RWPE2 (cell line): ENCODE measurements at regions not wholly inside any gene's neighbourhood (a gene's known extent, or its start where the extent isn't known, plus 50 kb on each side); places are given as distances from the start of the nearest gene placed in this dataset.

ENCODE experiments used
- ATAC-seq: fragments of 200-7000 bp; cut with Tn5 transposase; 3 replicates; pipeline ENCODE4 v1.9.1; 2021; ENCODE audit warnings: low read depth
- DNase-seq: peaks from one replicate; pipeline ENCODE4 v3.0.0-alpha.2; 2020; ENCODE audit warnings: low spot score
- H3K27ac ChIP-seq: fragments of 450-650 bp; 2 replicates; pipeline ENCODE4 v1.5.1; 2017; ENCODE audit warnings: mild to moderate bottlenecking; ENCODE audit not compliant: poor library complexity, severe bottlenecking
- H3K27me3 ChIP-seq: fragments of 250-450 bp; sonication (Bioruptor Pico); 2 replicates; pipeline ENCODE4 v1.5.1; 2021; ENCODE audit warnings: mild to moderate bottlenecking, moderate library complexity; ENCODE audit not compliant: insufficient read depth, poor library complexity, severe bottlenecking
- H3K36me3 ChIP-seq: fragments of 250-450 bp; sonication (Bioruptor Pico); 2 replicates; pipeline ENCODE4 v1.5.1; 2020; ENCODE audit warnings: low read depth, mild to moderate bottlenecking, moderate library complexity
- H3K4me1 ChIP-seq: fragments of 250-450 bp; sonication (Bioruptor Pico); 2 replicates; pipeline ENCODE4 v1.5.1; 2021; ENCODE audit warnings: mild to moderate bottlenecking, moderate library complexity; ENCODE audit not compliant: insufficient read depth, poor library complexity, severe bottlenecking
- H3K4me3 ChIP-seq: fragments of 250-450 bp; sonication (Bioruptor Pico); 2 replicates; pipeline ENCODE4 v1.5.1; 2021; ENCODE audit warnings: mild to moderate bottlenecking, moderate library complexity; ENCODE audit not compliant: severe bottlenecking
- H3K9me3 ChIP-seq: fragments of 250-450 bp; sonication (Bioruptor Pico); 2 replicates; pipeline ENCODE4 v1.5.1; 2021; ENCODE audit warnings: mild to moderate bottlenecking, moderate library complexity; ENCODE audit not compliant: severe bottlenecking
- TF ChIP-seq, protein P1 (sequence below): fragments of 450-650 bp; IDR thresholded peaks from one replicate; pipeline ENCODE4 v1.5.1; 2017; ENCODE audit warnings: mild to moderate bottlenecking, moderate library complexity; ENCODE audit not compliant: poor library complexity, severe bottlenecking

- Histone ChIP-seq H3K9me3 (no peaks in the 10 kb centered on the region), H3K4me1 (no peaks in the 10 kb centered on the region), H3K27me3 (no peaks in the 10 kb centered on the region), H3K4me3 (no peak overlapping the region), H3K36me3 (no peaks in the 10 kb centered on the region), H3K27ac (no peak overlapping the region)
- TF ChIP-seq, protein P1, sequence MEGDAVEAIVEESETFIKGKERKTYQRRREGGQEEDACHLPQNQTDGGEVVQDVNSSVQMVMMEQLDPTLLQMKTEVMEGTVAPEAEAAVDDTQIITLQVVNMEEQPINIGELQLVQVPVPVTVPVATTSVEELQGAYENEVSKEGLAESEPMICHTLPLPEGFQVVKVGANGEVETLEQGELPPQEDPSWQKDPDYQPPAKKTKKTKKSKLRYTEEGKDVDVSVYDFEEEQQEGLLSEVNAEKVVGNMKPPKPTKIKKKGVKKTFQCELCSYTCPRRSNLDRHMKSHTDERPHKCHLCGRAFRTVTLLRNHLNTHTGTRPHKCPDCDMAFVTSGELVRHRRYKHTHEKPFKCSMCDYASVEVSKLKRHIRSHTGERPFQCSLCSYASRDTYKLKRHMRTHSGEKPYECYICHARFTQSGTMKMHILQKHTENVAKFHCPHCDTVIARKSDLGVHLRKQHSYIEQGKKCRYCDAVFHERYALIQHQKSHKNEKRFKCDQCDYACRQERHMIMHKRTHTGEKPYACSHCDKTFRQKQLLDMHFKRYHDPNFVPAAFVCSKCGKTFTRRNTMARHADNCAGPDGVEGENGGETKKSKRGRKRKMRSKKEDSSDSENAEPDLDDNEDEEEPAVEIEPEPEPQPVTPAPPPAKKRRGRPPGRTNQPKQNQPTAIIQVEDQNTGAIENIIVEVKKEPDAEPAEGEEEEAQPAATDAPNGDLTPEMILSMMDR = no peak
- no peak for DNase-seq
- no peak for ATAC-seq
These were observed 196.1 kb downstream of the ACTR3 start for GRCh38 chr2:114085992-114086391.

GRCh38 chr2:114089636-114090319, 199.9 kb downstream of the ACTR3 start:
- no peak overlapping the region for H3K4me3 ChIP-seq
- no peaks in the 10 kb centered on the region for H3K27me3 ChIP-seq
- TF ChIP-seq, protein P1 = no peak
- no peaks in the 10 kb centered on the region for H3K9me3 ChIP-seq
- no peaks in the 10 kb centered on the region for H3K4me1 ChIP-seq
- no peak for ATAC-seq
- no peaks in the 10 kb centered on the region for H3K36me3 ChIP-seq
- H3K27ac ChIP-seq = no peak overlapping the region
- DNase-seq = no peak

- Histone ChIP-seq H3K9me3 (no peaks in the 10 kb centered on the region), H3K36me3 (no peaks in the 10 kb centered on the region), H3K4me1 (no peaks in the 10 kb centered on the region), H3K27me3 (no peaks in the 10 kb centered on the region), H3K4me3 (no peak overlapping the region), H3K27ac (no peak overlapping the region)
- TF ChIP-seq, protein P1 = no peak
- DNase-seq (no peak), ATAC-seq (no peak)
These were observed 201.1 kb downstream of the ACTR3 start for GRCh38 chr2:114091010-114091409.

GRCh38 chr2:114108249-114108648, 218.4 kb downstream of the ACTR3 start:
- no peaks in the 10 kb centered on the region for H3K36me3 ChIP-seq
- TF ChIP-seq, protein P1 = no peak
- ATAC-seq (no peak), DNase-seq (no peak)
- H3K4me3 ChIP-seq = no peak overlapping the region
- no peaks in the 10 kb centered on the region for H3K4me1 ChIP-seq
- no peak overlapping the region for H3K27ac ChIP-seq
- H3K27me3 ChIP-seq = no peaks in the 10 kb centered on the region
- peaks cover under 1% of the 10 kb centered on the region for H3K9me3 ChIP-seq

DNA sequence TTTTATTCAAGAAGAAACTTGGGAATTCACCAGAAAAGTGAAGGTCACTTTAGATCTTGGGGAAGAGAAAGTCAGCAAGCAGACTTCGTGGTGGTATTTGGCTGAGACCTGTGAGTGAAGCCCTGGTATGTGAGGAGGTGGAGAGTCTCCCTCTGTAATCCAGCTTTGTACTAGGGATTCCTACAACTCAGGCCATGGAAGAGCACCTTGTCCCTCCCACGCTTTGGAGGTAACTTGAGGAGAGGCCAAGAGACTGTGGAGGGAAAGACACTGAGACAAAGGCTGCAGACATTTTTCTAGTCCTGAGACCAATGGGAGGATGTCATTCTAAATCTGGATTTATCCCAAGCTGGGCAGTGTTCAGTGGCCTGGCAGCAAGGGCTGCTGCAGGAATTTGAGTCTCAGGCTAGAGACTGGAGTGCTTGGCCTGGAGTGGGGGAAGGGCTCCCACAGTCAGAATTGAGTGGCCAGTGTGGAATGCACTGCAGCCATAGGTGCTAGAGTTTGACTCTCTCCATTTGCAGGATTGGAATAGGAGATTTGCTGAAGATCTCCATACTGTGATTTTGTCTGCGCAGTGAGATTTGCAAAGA, 219.0 kb downstream of the ACTR3 start:
- DNase-seq (no peak), ATAC-seq (no peak; the same call in 2 of the 3 replicates)
- H3K4me1 ChIP-seq = no peaks in the 10 kb centered on the region
- H3K9me3 ChIP-seq = no peaks in the 10 kb centered on the region
- H3K27ac ChIP-seq = no peak overlapping the region
- no peaks in the 10 kb centered on the region for H3K27me3 ChIP-seq
- no peak overlapping the region for H3K4me3 ChIP-seq
- TF ChIP-seq, protein P1 = no peak
- H3K36me3 ChIP-seq = no peaks in the 10 kb centered on the region
